ENCODE measurements at regions not wholly inside any gene's neighbourhood (a gene's known extent, or its start where the extent isn't known, plus 50 kb on each side); places are given as distances from the start of the nearest gene placed in this dataset.

GRCh38 chr5:93915142-93915553, 173.7 kb upstream of the POU5F2 start:
- no peak overlapping the region for H3K4me3 Mint-ChIP-seq (ENCODE audit: unreplicated experiment)
- CTCF ChIA-PET: interaction anchor here (0.6 to 1.6 kb wide), 5 partner anchors 11 to 1757 kb away, joined by 3 to 7 read pairs (median 3); no protein-coding TSS in a partner anchor

DNA sequence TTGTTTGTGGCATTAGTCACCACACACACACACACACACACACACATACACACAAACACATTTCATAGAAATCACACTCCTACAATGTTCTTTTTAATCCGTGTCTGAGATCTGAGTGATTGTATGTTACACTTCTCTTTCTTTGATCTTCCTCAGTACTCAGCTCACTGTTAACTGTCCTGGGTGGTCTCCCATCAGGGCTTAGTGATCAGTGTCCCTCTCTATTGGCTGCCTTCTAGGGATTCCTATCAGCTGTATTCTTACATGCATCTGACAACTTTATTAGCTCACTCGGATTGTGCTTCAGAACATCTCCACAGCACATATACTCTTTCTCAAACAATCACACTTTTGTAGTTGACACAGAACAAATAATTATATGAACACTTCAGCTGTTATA, 170.2 kb upstream of the POU5F2 start:
- CTCF ChIA-PET: interaction anchor here (0.7 to 1.7 kb wide), 3 partner anchors 8 to 819 kb away, joined by 3 to 5 read pairs (median 3); no protein-coding TSS in a partner anchor
- H3K27me3 Mint-ChIP-seq (ENCODE audit: insufficient read depth, unreplicated experiment): no peaks in the 10 kb centered on the region
- no peak overlapping the region for H3K27ac Mint-ChIP-seq (ENCODE audit: low read depth, unreplicated experiment)
- no peaks in the 10 kb centered on the region for H3K36me3 Mint-ChIP-seq (ENCODE audit: insufficient read depth, unreplicated experiment)
- intact Hi-C loops (cut with micrococcal nuclease): loop anchor here (10.0 kb wide), 2 partner anchors 287 to 1987 kb away; no protein-coding TSS in a partner anchor
- no TSS peak for BruUV-seq (replicated peaks)
- no peak overlapping the region for H3K4me3 Mint-ChIP-seq (ENCODE audit: unreplicated experiment)
- no peaks in the 10 kb centered on the region for H3K9me3 Mint-ChIP-seq (ENCODE audit: unreplicated experiment)
- POLR2A ChIA-PET: no interaction called here
- no peaks in the 10 kb centered on the region for H3K4me1 Mint-ChIP-seq (ENCODE audit: insufficient read depth, unreplicated experiment)
- DNase-seq (ENCODE audit: unreplicated experiment): no peak
- TF ChIP-seq, protein P1, sequence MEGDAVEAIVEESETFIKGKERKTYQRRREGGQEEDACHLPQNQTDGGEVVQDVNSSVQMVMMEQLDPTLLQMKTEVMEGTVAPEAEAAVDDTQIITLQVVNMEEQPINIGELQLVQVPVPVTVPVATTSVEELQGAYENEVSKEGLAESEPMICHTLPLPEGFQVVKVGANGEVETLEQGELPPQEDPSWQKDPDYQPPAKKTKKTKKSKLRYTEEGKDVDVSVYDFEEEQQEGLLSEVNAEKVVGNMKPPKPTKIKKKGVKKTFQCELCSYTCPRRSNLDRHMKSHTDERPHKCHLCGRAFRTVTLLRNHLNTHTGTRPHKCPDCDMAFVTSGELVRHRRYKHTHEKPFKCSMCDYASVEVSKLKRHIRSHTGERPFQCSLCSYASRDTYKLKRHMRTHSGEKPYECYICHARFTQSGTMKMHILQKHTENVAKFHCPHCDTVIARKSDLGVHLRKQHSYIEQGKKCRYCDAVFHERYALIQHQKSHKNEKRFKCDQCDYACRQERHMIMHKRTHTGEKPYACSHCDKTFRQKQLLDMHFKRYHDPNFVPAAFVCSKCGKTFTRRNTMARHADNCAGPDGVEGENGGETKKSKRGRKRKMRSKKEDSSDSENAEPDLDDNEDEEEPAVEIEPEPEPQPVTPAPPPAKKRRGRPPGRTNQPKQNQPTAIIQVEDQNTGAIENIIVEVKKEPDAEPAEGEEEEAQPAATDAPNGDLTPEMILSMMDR (IDR thresholded peaks at IDR 0.05; ENCODE audit: unreplicated experiment): no peak

More at GRCh38 chr5:93915142-93915553, 173.7 kb upstream of the POU5F2 start:
- TF ChIP-seq, protein P1 (IDR thresholded peaks at IDR 0.05; ENCODE audit: unreplicated experiment): peak; percentile 48
- Mint-ChIP-seq H3K9me3 (ENCODE audit: unreplicated experiment) (no peaks in the 10 kb centered on the region), H3K4me1 (ENCODE audit: insufficient read depth, unreplicated experiment) (no peaks in the 10 kb centered on the region), H3K36me3 (ENCODE audit: insufficient read depth, unreplicated experiment) (no peaks in the 10 kb centered on the region), H3K27me3 (ENCODE audit: insufficient read depth, unreplicated experiment) (no peaks in the 10 kb centered on the region), H3K27ac (ENCODE audit: low read depth, unreplicated experiment) (no peak overlapping the region)
- no TSS peak for BruUV-seq (replicated peaks)
- POLR2A ChIA-PET: interaction anchor here (0.7 kb wide), 1 partner anchor 1040 kb away, joined by 3 read pairs; no protein-coding TSS in a partner anchor
- intact Hi-C loops (cut with micrococcal nuclease): loop anchor here (2.0 to 10.0 kb wide), 3 partner anchors 290 to 1990 kb away; partner anchors contain the start of gene NR2F1-AS1
- DNase-seq (ENCODE audit: unreplicated experiment): peak; percentile 45

GRCh38 chr5:93909356-93909755, 168.0 kb upstream of the POU5F2 start:
- no peaks in the 10 kb centered on the region for H3K27me3 Mint-ChIP-seq (ENCODE audit: insufficient read depth, unreplicated experiment)
- no peaks in the 10 kb centered on the region for H3K4me1 Mint-ChIP-seq (ENCODE audit: insufficient read depth, unreplicated experiment)
- H3K9me3 Mint-ChIP-seq (ENCODE audit: unreplicated experiment): no peaks in the 10 kb centered on the region
- no TSS peak for BruUV-seq (replicated peaks)
- intact Hi-C loops (cut with micrococcal nuclease): no loop called here
- TF ChIP-seq, protein P1 (IDR thresholded peaks at IDR 0.05; ENCODE audit: unreplicated experiment): no peak
- H3K36me3 Mint-ChIP-seq (ENCODE audit: insufficient read depth, unreplicated experiment): no peaks in the 10 kb centered on the region
- H3K27ac Mint-ChIP-seq (ENCODE audit: low read depth, unreplicated experiment): no peak overlapping the region
- H3K4me3 Mint-ChIP-seq (ENCODE audit: unreplicated experiment): no peak overlapping the region
- POLR2A ChIA-PET: no interaction called here
- DNase-seq (ENCODE audit: unreplicated experiment): no peak
- CTCF ChIA-PET: interaction anchor here (0.6 to 3.4 kb wide), 3 partner anchors 14 to 1224 kb away, joined by 3 to 10 read pairs (median 3); no protein-coding TSS in a partner anchor

GRCh38 chr5:93904917-93905316, 163.5 kb upstream of the POU5F2 start:
- H3K27me3 Mint-ChIP-seq (ENCODE audit: insufficient read depth, unreplicated experiment): no peaks in the 10 kb centered on the region
- intact Hi-C loops (cut with micrococcal nuclease): no loop called here
- H3K36me3 Mint-ChIP-seq (ENCODE audit: insufficient read depth, unreplicated experiment): no peaks in the 10 kb centered on the region
- H3K27ac Mint-ChIP-seq (ENCODE audit: low read depth, unreplicated experiment): no peak overlapping the region
- ChIA-PET CTCF (interaction anchor here (0.8 to 1.2 kb wide), 2 partner anchors 10 to 1832 kb away, joined by 3 read pairs; no protein-coding TSS in a partner anchor), POLR2A (no interaction called here)
- TF ChIP-seq, protein P1 (IDR thresholded peaks at IDR 0.05; ENCODE audit: unreplicated experiment): no peak
- H3K4me1 Mint-ChIP-seq (ENCODE audit: insufficient read depth, unreplicated experiment): no peaks in the 10 kb centered on the region
- H3K4me3 Mint-ChIP-seq (ENCODE audit: unreplicated experiment): no peak overlapping the region
- H3K9me3 Mint-ChIP-seq (ENCODE audit: unreplicated experiment): no peaks in the 10 kb centered on the region
- BruUV-seq (replicated peaks): no TSS peak
- DNase-seq (ENCODE audit: unreplicated experiment): no peak

Measured in MCF 10A (cell line).